T-helper 17 cell (primary cell): ENCODE measurements at regions not wholly inside any gene's neighbourhood (a gene's known extent, or its start where the extent isn't known, plus 50 kb on each side); places are given as distances from the start of the nearest gene placed in this dataset.

Experiments
- ATAC-seq: fragments of 150-1000 bp; cut with Tn5 transposase; 2 replicates; pipeline ENCODE4 v1.10.0; 2021; ENCODE audit warnings: mild to moderate bottlenecking, moderate library complexity
- DNase-seq, 3 donors: peaks; one replicate each; pipeline versions ENCODE4 v3.0.0 to v3.0.0-alpha.2; 2020 to 2021
- H3K9me3 ChIP-seq: one replicate; pipeline ENCODE4 v1.7.0; 2013; ENCODE audit warnings: low read length, mild to moderate bottlenecking; ENCODE audit not compliant: control insufficient read depth, poor library complexity, severe bottlenecking
- H3K27ac Mint-ChIP-seq: one replicate; pipeline ENCODE4 v1.8.0; 2022; ENCODE audit warnings: mild to moderate bottlenecking, moderate library complexity, mixed read lengths
- H3K27me3 Mint-ChIP-seq: one replicate; pipeline ENCODE4 v1.8.0; 2022; ENCODE audit warnings: mixed read lengths
- H3K36me3 Mint-ChIP-seq: one replicate; pipeline ENCODE4 v1.8.0; 2022; ENCODE audit warnings: low read depth, mixed read lengths
- H3K4me1 Mint-ChIP-seq: one replicate; pipeline ENCODE4 v1.8.0; 2022; ENCODE audit warnings: mild to moderate bottlenecking, mixed read lengths
- H3K4me3 Mint-ChIP-seq: one replicate; pipeline ENCODE4 v1.8.0; 2022; ENCODE audit warnings: mild to moderate bottlenecking, moderate library complexity, mixed read lengths

GRCh38 chr4:180394730-180395129, 1848.5 kb upstream of the TENM3 start:
- ATAC-seq (no peak), DNase-seq (no peak)
- no peaks in the 10 kb centered on the region for H3K36me3 Mint-ChIP-seq
- H3K9me3 ChIP-seq: no peaks in the 10 kb centered on the region
- H3K4me1 Mint-ChIP-seq: no peaks in the 10 kb centered on the region
- H3K4me3 Mint-ChIP-seq: no peak overlapping the region
- H3K27me3 Mint-ChIP-seq: no peaks in the 10 kb centered on the region
- no peak overlapping the region for H3K27ac Mint-ChIP-seq

- no peaks in the 10 kb centered on the region for H3K9me3 ChIP-seq
- no peak for DNase-seq
- no peak overlapping the region for H3K27ac Mint-ChIP-seq
- no peaks in the 10 kb centered on the region for H3K4me1 Mint-ChIP-seq
- no peaks in the 10 kb centered on the region for H3K36me3 Mint-ChIP-seq
- ATAC-seq: no peak
- no peak overlapping the region for H3K4me3 Mint-ChIP-seq
- H3K27me3 Mint-ChIP-seq: no peaks in the 10 kb centered on the region
Observed at GRCh38 chr4:180398564-180398963, 1844.6 kb upstream of the TENM3 start.

DNA sequence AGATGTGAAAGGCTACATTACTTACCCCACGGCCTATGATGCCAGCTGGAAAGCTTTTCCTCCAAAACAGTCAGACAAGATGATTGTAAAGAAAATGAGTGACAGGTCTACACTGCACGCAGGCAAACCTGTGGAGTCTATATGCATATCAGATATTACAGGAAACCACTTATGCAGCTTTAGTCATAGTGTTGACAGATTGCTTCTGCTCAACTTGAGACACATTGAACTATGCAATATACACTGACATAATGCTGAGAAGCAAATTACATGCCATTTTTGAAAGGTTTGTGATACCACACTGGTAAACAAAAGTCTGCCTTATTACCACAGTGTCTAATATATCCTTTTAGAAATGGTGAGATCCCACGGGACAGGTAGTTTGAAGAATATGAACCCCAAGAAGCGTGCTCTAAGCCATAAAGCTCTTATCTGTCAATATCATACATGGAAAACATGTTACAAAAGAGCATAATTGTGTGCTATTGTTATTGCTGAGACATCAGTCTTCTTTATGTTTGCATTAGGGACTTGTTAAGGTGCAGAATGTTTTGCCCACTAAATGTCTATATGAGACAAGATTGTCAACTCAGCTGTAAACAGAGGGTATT, 1835.8 kb upstream of the TENM3 start:
- Mint-ChIP-seq H3K36me3 (no peaks in the 10 kb centered on the region), H3K27me3 (no peaks in the 10 kb centered on the region)
- ATAC-seq: no peak

DNA sequence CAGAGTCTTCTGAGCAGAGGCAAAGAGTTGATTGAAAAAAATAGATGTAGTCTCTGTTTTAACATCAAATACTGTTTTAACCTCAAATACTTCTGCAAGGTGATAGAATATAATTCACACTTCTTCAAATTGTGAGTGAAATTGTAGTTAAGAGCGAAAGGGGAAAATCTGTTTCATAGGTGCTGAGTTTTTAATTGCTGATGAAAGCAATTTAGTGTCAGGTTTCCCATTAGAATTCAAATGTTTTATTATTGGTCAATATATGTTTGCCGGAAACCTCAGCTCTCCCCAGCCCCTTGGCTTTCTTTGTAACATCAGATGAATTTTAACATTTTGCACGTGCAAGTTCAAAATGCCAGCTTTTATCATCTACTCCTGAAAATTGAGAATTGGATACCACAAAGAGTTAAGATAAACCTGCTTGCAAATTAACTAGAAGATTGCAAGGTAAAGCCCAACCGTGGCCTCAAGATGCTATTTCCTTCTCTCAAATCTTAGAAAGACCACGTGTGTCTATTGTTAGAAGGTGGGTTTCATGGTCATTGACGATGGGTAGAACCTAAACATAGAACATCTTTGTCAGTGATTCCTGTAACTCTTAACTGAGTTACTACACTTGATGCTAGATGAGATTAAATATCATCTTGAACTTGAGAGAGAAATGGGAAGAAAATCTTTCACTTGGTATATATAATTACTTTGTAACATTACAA, 1824.2 kb upstream of the TENM3 start:
- H3K9me3 ChIP-seq: no peaks in the 10 kb centered on the region
- ATAC-seq (no peak), DNase-seq (no peak)
- H3K36me3 Mint-ChIP-seq: no peaks in the 10 kb centered on the region
- H3K27ac Mint-ChIP-seq: no peak overlapping the region
- no peaks in the 10 kb centered on the region for H3K27me3 Mint-ChIP-seq
- H3K4me1 Mint-ChIP-seq: no peaks in the 10 kb centered on the region
- H3K4me3 Mint-ChIP-seq: no peak overlapping the region

More for the DNA sequence above, 1835.8 kb upstream of the TENM3 start:
- Mint-ChIP-seq H3K27ac (no peak overlapping the region), H3K4me1 (no peaks in the 10 kb centered on the region), H3K4me3 (no peak overlapping the region)
- no peak for DNase-seq
- H3K9me3 ChIP-seq: no peaks in the 10 kb centered on the region

DNA sequence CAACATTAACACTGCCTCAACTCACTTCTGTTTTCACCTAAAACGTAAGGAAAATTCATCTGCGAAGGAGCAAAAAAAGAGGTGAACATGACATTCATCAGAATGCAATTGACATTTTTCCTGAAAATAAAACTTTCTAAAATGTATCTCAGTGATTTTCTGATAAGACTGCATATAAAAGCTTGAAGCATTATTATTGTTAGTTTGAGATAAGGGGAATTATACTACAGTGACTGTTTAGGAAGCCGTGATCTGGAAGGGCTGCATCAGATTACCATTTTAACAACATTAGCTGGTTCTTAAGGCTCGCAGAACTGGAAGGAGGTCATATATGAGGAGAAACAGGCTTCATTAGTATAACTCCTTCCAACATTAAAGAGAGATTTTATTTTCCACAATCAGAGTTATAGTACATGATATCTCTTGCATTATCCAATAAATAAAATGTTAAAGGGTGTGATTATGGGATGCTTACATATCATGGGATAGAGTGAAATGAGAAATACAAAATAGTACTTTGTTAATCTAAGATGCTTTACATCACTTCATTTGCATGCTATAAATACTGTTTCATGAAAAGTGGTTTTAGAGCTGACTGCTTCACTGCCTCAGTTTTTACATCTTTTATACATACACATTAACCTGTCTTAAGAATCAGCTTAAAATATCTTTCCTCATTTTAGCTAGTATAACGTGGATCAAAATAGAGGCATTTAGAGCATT, 1820.1 kb upstream of the TENM3 start:
- Mint-ChIP-seq H3K36me3 (no peaks in the 10 kb centered on the region), H3K27me3 (no peaks in the 10 kb centered on the region), H3K4me1 (no peaks in the 10 kb centered on the region), H3K4me3 (no peak overlapping the region), H3K27ac (no peak overlapping the region)
- ATAC-seq (no peak), DNase-seq (no peak)
- H3K9me3 ChIP-seq: no peaks in the 10 kb centered on the region

GRCh38 chr4:180423712-180424057, 1819.5 kb upstream of the TENM3 start:
- ATAC-seq: no peak
- H3K27me3 Mint-ChIP-seq: no peaks in the 10 kb centered on the region
- H3K4me3 Mint-ChIP-seq: no peak overlapping the region
- DNase-seq: no peak
- no peaks in the 10 kb centered on the region for H3K9me3 ChIP-seq
- H3K36me3 Mint-ChIP-seq: no peaks in the 10 kb centered on the region
- no peak overlapping the region for H3K27ac Mint-ChIP-seq
- no peaks in the 10 kb centered on the region for H3K4me1 Mint-ChIP-seq

DNA sequence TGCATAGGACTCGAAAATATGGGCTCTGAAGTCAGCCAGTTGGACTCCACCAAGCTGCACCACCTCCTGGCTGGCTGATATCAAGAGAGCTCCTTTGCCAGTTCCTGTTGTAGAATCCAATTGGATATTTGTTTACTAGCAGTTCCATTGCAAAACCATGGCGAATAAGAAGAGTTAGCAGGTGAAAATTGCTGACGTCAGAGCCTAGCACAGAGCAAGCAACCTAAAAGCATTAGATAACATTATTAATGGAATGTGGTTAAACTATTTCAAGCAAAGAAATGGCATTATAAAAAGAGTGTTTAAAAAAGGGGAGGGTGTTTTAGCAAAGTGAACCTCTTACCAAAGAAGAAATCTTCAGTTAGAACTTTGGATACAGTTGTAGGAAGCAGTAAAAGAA, 1816.3 kb upstream of the TENM3 start:
- no peak overlapping the region for H3K27ac Mint-ChIP-seq
- DNase-seq (no peak), ATAC-seq (no peak)
- H3K27me3 Mint-ChIP-seq: no peaks in the 10 kb centered on the region
- no peak overlapping the region for H3K4me3 Mint-ChIP-seq
- H3K36me3 Mint-ChIP-seq: no peaks in the 10 kb centered on the region
- H3K4me1 Mint-ChIP-seq: no peaks in the 10 kb centered on the region
- no peaks in the 10 kb centered on the region for H3K9me3 ChIP-seq

- H3K27me3 Mint-ChIP-seq: no peaks in the 10 kb centered on the region
- no peaks in the 10 kb centered on the region for H3K4me1 Mint-ChIP-seq
Observed at GRCh38 chr4:180430283-180430682, 1812.9 kb upstream of the TENM3 start.

GRCh38 chr4:180434131-180434895, 1808.9 kb upstream of the TENM3 start:
- DNase-seq: no peak
- Mint-ChIP-seq H3K4me3 (no peak overlapping the region), H3K27me3 (no peaks in the 10 kb centered on the region), H3K27ac (no peak overlapping the region), H3K4me1 (no peaks in the 10 kb centered on the region), H3K36me3 (no peaks in the 10 kb centered on the region)
- no peak for ATAC-seq
- H3K9me3 ChIP-seq: no peaks in the 10 kb centered on the region

More at GRCh38 chr4:180430283-180430682, 1812.9 kb upstream of the TENM3 start:
- H3K27ac Mint-ChIP-seq: no peak overlapping the region
- DNase-seq (no peak), ATAC-seq (no peak)
- no peak overlapping the region for H3K4me3 Mint-ChIP-seq
- H3K9me3 ChIP-seq: no peaks in the 10 kb centered on the region
- H3K36me3 Mint-ChIP-seq: no peaks in the 10 kb centered on the region

GRCh38 chr4:180436361-180436760, 1806.8 kb upstream of the TENM3 start:
- ATAC-seq (no peak), DNase-seq (no peak)
- Mint-ChIP-seq H3K4me1 (no peaks in the 10 kb centered on the region), H3K27me3 (no peaks in the 10 kb centered on the region), H3K36me3 (no peaks in the 10 kb centered on the region), H3K4me3 (no peak overlapping the region), H3K27ac (no peak overlapping the region)
- no peaks in the 10 kb centered on the region for H3K9me3 ChIP-seq

GRCh38 chr4:180437601-180438000, 1805.6 kb upstream of the TENM3 start:
- Mint-ChIP-seq H3K27ac (no peak overlapping the region), H3K4me1 (no peaks in the 10 kb centered on the region), H3K36me3 (no peaks in the 10 kb centered on the region), H3K4me3 (no peak overlapping the region), H3K27me3 (no peaks in the 10 kb centered on the region)
- no peak for DNase-seq
- no peaks in the 10 kb centered on the region for H3K9me3 ChIP-seq
- ATAC-seq: no peak

- no peak for DNase-seq
- H3K27me3 Mint-ChIP-seq: no peaks in the 10 kb centered on the region
- H3K9me3 ChIP-seq: no peaks in the 10 kb centered on the region
- no peaks in the 10 kb centered on the region for H3K36me3 Mint-ChIP-seq
- ATAC-seq: no peak
- H3K4me3 Mint-ChIP-seq: no peak overlapping the region
- no peaks in the 10 kb centered on the region for H3K4me1 Mint-ChIP-seq
- no peak overlapping the region for H3K27ac Mint-ChIP-seq
Observed at GRCh38 chr4:180448306-180448705, 1794.9 kb upstream of the TENM3 start.

DNA sequence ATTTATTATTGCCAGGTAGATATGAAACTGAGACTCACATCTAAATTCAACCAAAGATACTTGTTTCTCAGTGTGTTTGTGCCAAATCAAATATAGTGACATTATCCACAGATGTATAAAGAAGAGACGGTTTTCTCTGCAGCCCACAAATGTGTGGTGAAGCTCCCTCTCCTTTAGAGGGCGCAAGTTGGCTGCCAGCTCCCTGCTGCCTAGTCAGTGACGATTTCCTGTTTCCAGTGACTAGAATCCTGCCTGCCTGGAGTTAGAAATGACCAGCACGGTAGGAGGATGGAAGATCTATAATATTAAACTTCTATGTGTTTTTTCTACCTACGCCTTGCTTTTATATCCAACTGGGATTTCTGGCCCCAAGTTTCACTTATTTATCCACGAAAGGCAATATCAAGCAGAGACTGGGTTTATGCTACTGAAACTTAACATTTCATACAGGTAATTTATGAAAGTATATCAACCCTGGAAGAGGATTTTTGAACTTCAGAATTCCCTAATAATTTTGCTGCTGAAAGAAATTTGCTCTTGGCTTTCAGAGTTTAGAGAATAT, 1793.7 kb upstream of the TENM3 start:
- Mint-ChIP-seq H3K36me3 (no peaks in the 10 kb centered on the region), H3K4me3 (no peak overlapping the region), H3K4me1 (no peaks in the 10 kb centered on the region), H3K27ac (no peak overlapping the region), H3K27me3 (no peaks in the 10 kb centered on the region)
- no peak for DNase-seq
- ATAC-seq: no peak
- no peaks in the 10 kb centered on the region for H3K9me3 ChIP-seq
